HFF-Myc (cell line): ENCODE measurements at regions not wholly inside any gene's neighbourhood (a gene's known extent, or its start where the extent isn't known, plus 50 kb on each side); places are given as distances from the start of the nearest gene placed in this dataset.

Experiments used
- DNase-seq: peaks from one replicate; pipeline ENCODE4 v3.0.0-alpha.2; 2011; ENCODE audit warnings: low read depth; ENCODE audit errors: extremely low read depth
- H3K4me3 ChIP-seq: replicated peaks from 2 replicates; pipeline ENCODE4 v1.5.1; 2011; ENCODE audit warnings: low read depth, mild to moderate bottlenecking, control low read depth, low read length
- TF ChIP-seq, protein P1 (sequence below): IDR thresholded peaks from 2 replicates; pipeline ENCODE4 v1.5.1; 2012; ENCODE audit warnings: mild to moderate bottlenecking, low read depth, low read length, control low read depth; ENCODE audit errors: missing control alignments

DNA sequence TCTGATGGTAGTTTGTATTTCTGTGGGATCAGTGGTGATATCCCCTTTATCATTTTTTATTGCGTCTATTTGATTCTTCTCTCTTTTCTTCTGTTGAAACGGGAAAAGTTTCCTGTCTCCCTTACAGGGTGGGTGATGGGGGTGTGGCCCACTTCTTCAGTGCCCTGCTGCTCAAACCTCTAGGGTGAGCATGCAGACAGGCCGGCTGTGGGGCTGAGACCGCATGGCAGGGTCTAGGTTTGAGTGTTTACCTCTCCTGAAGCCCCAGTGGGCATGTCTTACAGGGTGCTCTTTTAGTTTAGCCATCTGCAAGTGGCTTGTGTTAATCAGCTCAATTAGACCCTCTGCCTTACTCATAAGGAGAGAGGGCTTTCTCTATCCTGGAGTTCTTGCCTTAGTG, 450.0 kb upstream of the EPHA3 start:
- TF ChIP-seq, protein P1, sequence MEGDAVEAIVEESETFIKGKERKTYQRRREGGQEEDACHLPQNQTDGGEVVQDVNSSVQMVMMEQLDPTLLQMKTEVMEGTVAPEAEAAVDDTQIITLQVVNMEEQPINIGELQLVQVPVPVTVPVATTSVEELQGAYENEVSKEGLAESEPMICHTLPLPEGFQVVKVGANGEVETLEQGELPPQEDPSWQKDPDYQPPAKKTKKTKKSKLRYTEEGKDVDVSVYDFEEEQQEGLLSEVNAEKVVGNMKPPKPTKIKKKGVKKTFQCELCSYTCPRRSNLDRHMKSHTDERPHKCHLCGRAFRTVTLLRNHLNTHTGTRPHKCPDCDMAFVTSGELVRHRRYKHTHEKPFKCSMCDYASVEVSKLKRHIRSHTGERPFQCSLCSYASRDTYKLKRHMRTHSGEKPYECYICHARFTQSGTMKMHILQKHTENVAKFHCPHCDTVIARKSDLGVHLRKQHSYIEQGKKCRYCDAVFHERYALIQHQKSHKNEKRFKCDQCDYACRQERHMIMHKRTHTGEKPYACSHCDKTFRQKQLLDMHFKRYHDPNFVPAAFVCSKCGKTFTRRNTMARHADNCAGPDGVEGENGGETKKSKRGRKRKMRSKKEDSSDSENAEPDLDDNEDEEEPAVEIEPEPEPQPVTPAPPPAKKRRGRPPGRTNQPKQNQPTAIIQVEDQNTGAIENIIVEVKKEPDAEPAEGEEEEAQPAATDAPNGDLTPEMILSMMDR, result no peak
- no peak for DNase-seq
- no peak overlapping the region for H3K4me3 ChIP-seq

DNA sequence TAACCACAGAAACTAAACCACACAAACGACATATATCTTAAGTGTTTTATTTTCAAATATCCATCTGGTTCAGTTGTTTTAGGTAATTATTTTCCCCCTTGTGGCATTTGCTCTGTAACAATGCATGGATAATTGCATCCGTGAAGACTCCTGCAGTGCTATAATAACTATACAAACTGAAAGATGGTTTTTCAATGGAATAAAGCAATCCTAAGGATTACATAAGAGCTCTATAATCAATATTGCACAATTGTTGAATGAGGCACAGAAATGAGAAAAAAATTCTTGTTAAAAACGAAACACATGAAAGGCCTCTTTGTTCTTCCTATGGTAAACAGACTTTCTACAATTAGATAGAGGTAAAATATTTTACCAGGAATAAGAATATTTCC, 446.0 kb upstream of the EPHA3 start:
- H3K4me3 ChIP-seq, result no peak overlapping the region
- DNase-seq, result no peak
- TF ChIP-seq, protein P1, result no peak

DNA sequence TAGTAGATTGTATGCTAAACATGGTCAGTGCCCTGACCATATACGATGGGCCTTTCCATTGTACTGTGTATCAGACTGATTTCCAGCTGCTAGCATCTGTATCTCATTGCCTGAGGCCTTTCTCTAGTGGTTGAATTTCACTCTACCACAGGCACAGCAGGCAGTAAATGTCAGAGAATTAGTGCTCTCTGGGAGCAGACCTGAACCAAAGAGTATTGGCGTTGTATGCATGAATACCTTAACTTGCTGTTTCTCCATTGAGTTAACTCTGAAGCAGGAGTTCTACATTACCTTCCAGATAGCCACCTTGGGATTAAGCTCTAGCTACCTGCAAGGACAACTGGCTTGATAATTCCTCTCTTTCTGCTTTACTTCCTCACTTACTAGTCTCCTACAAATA, 439.2 kb upstream of the EPHA3 start:
- TF ChIP-seq, protein P1, result no peak

DNA sequence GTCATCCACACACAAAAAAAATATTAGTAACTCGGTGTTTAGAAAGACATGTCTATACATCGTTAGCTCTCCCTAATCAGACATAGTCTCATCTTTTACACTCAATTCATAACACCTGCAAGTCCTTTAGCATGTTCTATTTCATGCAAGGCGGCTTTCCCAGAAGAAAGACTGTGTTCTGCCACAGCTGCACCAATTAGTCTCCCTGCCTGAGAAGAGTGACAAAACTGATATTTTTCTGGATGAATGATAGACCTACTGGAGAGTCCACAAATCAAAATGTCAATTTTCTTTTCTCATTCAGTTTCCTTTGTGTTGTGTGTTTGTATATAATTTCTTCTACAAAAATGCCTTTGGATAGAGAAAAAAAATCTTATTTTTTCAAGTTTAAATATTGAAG, 435.8 kb upstream of the EPHA3 start:
- no peak overlapping the region for H3K4me3 ChIP-seq
- TF ChIP-seq, protein P1, result no peak
- DNase-seq, result no peak

More for the DNA sequence above, 439.2 kb upstream of the EPHA3 start:
- DNase-seq, result no peak
- no peak overlapping the region for H3K4me3 ChIP-seq

DNA sequence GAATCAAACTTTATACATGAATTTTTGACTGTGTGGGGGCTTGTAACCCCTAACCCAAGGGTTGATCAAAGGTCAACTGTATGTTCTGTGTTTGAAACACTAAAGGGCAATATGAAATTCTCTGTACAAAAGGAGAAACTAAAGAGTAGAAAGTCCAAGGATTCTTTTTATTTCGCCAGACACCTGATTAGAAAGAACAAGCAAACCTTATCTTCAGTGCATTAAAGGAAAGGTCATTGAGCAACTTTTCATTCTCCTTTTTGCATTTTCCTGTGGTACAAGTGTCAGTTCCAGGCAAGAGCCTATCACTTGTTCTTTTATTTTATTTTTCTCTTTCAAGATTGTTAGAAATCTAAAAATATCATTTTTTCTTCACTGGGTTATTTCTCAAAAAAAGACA, 430.1 kb upstream of the EPHA3 start:
- DNase-seq, result no peak
- TF ChIP-seq, protein P1, result no peak

DNA sequence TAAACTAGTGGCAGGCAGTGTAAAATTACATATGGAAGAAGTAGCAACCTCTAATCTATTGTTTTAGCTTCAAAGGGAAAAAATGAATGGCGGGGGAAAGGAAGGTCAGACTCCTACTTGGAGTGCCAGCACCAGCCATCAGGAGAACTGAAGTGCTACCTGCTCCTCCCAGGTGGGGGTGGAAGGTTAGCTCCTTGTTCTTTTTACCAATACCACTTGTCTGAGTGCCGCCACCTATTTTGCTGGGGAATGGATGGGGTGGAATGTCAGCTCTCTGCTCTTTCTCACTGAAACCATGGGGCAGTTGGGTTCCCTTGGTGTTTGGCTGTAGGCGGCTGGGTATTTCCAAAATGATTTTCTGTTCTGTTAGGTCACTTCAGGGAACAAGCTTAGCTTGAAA, 428.7 kb upstream of the EPHA3 start:
- TF ChIP-seq, protein P1, result no peak
- no peak for DNase-seq

More for the DNA sequence above, 430.1 kb upstream of the EPHA3 start:
- no peak overlapping the region for H3K4me3 ChIP-seq

DNA sequence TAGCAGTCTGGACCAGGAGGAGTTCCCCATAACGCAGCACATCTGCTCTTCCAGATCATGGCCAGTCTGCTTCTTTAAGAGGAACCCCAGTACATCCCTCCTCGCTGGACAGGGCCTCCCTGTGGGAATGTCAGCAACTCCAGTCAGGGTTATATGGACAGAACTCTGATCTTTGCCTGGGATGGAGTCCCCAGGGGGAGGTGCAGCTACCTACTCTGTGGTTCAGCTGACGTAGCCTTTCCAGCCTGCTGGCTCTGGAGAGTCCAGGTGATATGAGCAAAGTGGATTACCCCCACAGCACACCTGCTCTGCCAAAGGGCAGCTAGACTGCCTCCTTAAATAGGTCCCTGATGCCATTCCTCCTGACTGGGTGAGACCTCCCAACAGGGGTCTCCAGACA, 417.1 kb upstream of the EPHA3 start:
- TF ChIP-seq, protein P1, result no peak
- no peak for DNase-seq
- H3K4me3 ChIP-seq, result no peak overlapping the region

More for the DNA sequence above, 428.7 kb upstream of the EPHA3 start:
- no peak overlapping the region for H3K4me3 ChIP-seq
